ENCODE measurements at regions not wholly inside any gene's neighbourhood (a gene's known extent, or its start where the extent isn't known, plus 50 kb on each side); places are given as distances from the start of the nearest gene placed in this dataset.

GRCh38 chr2:163541943-163542342 is 193.9 kb downstream of the FIGN start:
- no peak for DNase-seq

- DNase-seq: no peak
Observed at GRCh38 chr2:163541495-163541894, 194.3 kb downstream of the FIGN start.

- DNase-seq: no peak
Observed at GRCh38 chr2:163528640-163529217, 207.1 kb downstream of the FIGN start.

GRCh38 chr2:163527381-163527780 is 208.4 kb downstream of the FIGN start:
- DNase-seq: no peak

- DNase-seq: no peak
Observed at GRCh38 chr2:163518762-163519161, 217.0 kb downstream of the FIGN start.

GRCh38 chr2:163515836-163516235 is 220.0 kb downstream of the FIGN start:
- no peak for DNase-seq

- DNase-seq: no peak
Observed at GRCh38 chr2:163505281-163505680, 230.5 kb downstream of the FIGN start.

GRCh38 chr2:163493359-163494298 is 242.2 kb downstream of the FIGN start:
- no peak for DNase-seq

GRCh38 chr2:163491850-163492249 is 244.0 kb downstream of the FIGN start:
- DNase-seq: no peak

GRCh38 chr2:163490281-163490680 is 245.5 kb downstream of the FIGN start:
- DNase-seq: no peak

- no peak for DNase-seq
Observed at GRCh38 chr2:163481515-163481914, 254.3 kb downstream of the FIGN start.

- DNase-seq: no peak
Observed at GRCh38 chr2:163479599-163479998, 256.2 kb downstream of the FIGN start.

GRCh38 chr2:163475815-163476214 is 260.0 kb downstream of the FIGN start:
- DNase-seq: no peak

GRCh38 chr2:163474889-163475288 is 260.9 kb downstream of the FIGN start:
- no peak for DNase-seq

- DNase-seq: no peak
Observed at GRCh38 chr2:163474319-163474744, 261.5 kb downstream of the FIGN start.

- no peak for DNase-seq
Observed at GRCh38 chr2:163471947-163472346, 263.9 kb downstream of the FIGN start.

GRCh38 chr2:163469561-163469962 is 266.2 kb downstream of the FIGN start:
- no peak for DNase-seq

- DNase-seq: no peak
Observed at GRCh38 chr2:163467251-163467630, 268.6 kb downstream of the FIGN start.

GRCh38 chr2:163466331-163467250 is 269.2 kb downstream of the FIGN start:
- DNase-seq: no peak

GRCh38 chr2:163465440-163465839 is 270.4 kb downstream of the FIGN start:
- DNase-seq: no peak

- DNase-seq: no peak
Observed at GRCh38 chr2:163463411-163463810, 272.4 kb downstream of the FIGN start.

- no peak for DNase-seq
Observed at GRCh38 chr2:163462993-163463392, 272.8 kb downstream of the FIGN start.

- no peak for DNase-seq
Observed at GRCh38 chr2:163459986-163460385, 275.8 kb downstream of the FIGN start.

Measured in right kidney (tissue), 1 donor.